Right lobe of liver (tissue), 6 donors: ENCODE measurements at regions not wholly inside any gene's neighbourhood (a gene's known extent, or its start where the extent isn't known, plus 50 kb on each side); places are given as distances from the start of the nearest gene placed in this dataset.

Experiments used
- ATAC-seq, 4 donors: fragments of 200-7000 bp; cut with Tn5 transposase; one replicate each; pipeline ENCODE4 v1.9.1; 2020; ENCODE audit warnings: mild to moderate bottlenecking in 4 of 4, moderate library complexity in 4 of 4
- DNase-seq, 3 donors: peaks; one replicate each; pipeline ENCODE4 v3.0.0-alpha.2; 2020
- H3K27ac ChIP-seq, 3 donors: fragments of 200-600 bp; one replicate each; pipeline ENCODE4 v1.8.0; 2022
- H3K27me3 ChIP-seq, 2 donors: fragments of 200-600 bp; one replicate each; pipeline ENCODE4 v1.8.0; 2022
- H3K36me3 ChIP-seq, 4 donors: fragments of 200-600 bp; sonication (generic) in 1 of 4; one replicate each; pipeline versions ENCODE4 v1.5.1 to v1.8.0; 2017 to 2022; ENCODE audit warnings: control low read depth in 1 of 4
- H3K4me1 ChIP-seq, 4 donors: fragments of 200-600 bp; sonication (generic) in 1 of 4; one replicate each; pipeline versions ENCODE4 v1.5.1 to v1.8.0; 2017 to 2022; ENCODE audit warnings: control low read depth in 1 of 4
- H3K4me3 ChIP-seq, 3 donors: fragments of 200-600 bp; one replicate each; pipeline ENCODE4 v1.8.0; 2022
- H3K9me3 ChIP-seq, 4 donors: fragments of 200-600 bp; sonication (generic) in 1 of 4; one replicate each; pipeline versions ENCODE4 v1.5.1 to v1.8.0; 2017 to 2022; ENCODE audit warnings: control low read depth in 1 of 4
- CTCF ChIP-seq, 4 donors: fragments of 200-600 bp in 3 of 4; fragments of 450-650 bp in 1 of 4; IDR thresholded peaks; one replicate each; pipeline versions ENCODE4 v1.5.1 to v1.8.0; 2016 to 2022; ENCODE audit warnings: antibody characterized with exemption in 4 of 4, mild to moderate bottlenecking in 2 of 4
- POLR2A ChIP-seq: fragments of 450-650 bp; IDR thresholded peaks from one replicate; pipeline ENCODE4 v1.6.1; 2017; ENCODE audit warnings: antibody characterized with exemption, mild to moderate bottlenecking
- WGBS: methylation state at CpG from one replicate; pipeline ENCODE4 v1.1.6; 2018; ENCODE audit warnings: low coverage, low lambda C conversion rate; ENCODE audit not compliant: insufficient coverage; ENCODE audit errors: missing lambda C conversion rate; 5-methylcytosine and 5-hydroxymethylcytosine counted together
- intact Hi-C, 2 donors: fragments of 100-400 bp; cut with DNase I; formaldehyde crosslinking; loops; one replicate each; pipeline versions ENCODE4 v1.11.2 to v1.14.1; 2022
- donor health status: DM: no; HTN: yes; CAD: no.
- donor health status: DM: no; HTN: no; CAD: no.
- donor health status: DM: no; HTN: no; CAD: no.
- donor health status: DM: no; HTN: yes; CAD: no.
- donor health status: DM: no; HTN: yes; CAD: no.

GRCh38 chr21:18960306-18960705, 556.7 kb upstream of the TMPRSS15 start:
- no peaks in the 10 kb centered on the region for H3K27me3 ChIP-seq
- no peaks in the 10 kb centered on the region for H3K4me1 ChIP-seq
- DNase-seq (no peak), ATAC-seq (no peak)
- no peak overlapping the region for H3K4me3 ChIP-seq
- no peaks in the 10 kb centered on the region for H3K36me3 ChIP-seq
- no peaks in the 10 kb centered on the region for H3K9me3 ChIP-seq
- TF ChIP-seq POLR2A (no peak), CTCF (IDR thresholded peaks at IDR 0.05) (no peak)
- H3K27ac ChIP-seq: no peak overlapping the region
- WGBS: 64% methylated on average over 3 of the region's 3 CpGs
- intact Hi-C loops: no loop called here

- TF ChIP-seq CTCF (IDR thresholded peaks at IDR 0.05) (no peak), POLR2A (no peak)
- intact Hi-C loops: no loop called here
- 63% methylated on average over 1 of the region's 1 CpG for WGBS
Observed at GRCh38 chr21:18970416-18970815, 566.8 kb upstream of the TMPRSS15 start.

DNA sequence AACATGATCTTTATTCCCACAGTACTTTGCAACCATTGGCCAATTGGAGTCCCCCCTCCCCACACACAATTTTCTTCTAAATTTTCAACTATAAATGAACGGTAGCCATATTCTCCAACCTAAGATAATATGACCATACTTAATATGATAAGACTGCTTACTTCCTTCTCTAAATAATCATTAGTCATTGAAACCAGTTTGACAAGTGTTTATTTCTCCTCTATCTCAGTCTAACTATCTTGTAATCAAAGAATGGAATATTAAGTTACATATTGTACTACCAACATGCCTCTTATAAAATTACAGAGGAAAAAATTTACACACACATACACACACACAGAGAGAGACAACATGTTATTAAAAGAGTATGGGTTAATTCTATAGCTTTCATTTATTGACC, 567.4 kb upstream of the TMPRSS15 start:
- no peak overlapping the region for H3K4me3 ChIP-seq
- DNase-seq (no peak), ATAC-seq (no peak)
- H3K36me3 ChIP-seq: no peaks in the 10 kb centered on the region
- no peaks in the 10 kb centered on the region for H3K4me1 ChIP-seq
- no peak for TF ChIP-seq POLR2A
- no peak for TF ChIP-seq CTCF (IDR thresholded peaks at IDR 0.05)
- no peak overlapping the region for H3K27ac ChIP-seq
- no peaks in the 10 kb centered on the region for H3K9me3 ChIP-seq
- WGBS: 0% methylated on average over 1 of the region's 1 CpG
- intact Hi-C loops: no loop called here
- H3K27me3 ChIP-seq: peaks cover 0 to 3% of the 10 kb centered on the region in 2 donors

More at GRCh38 chr21:18970416-18970815, 566.8 kb upstream of the TMPRSS15 start:
- ATAC-seq (no peak), DNase-seq (no peak)
- H3K36me3 ChIP-seq: no peaks in the 10 kb centered on the region
- no peak overlapping the region for H3K4me3 ChIP-seq
- H3K9me3 ChIP-seq: no peaks in the 10 kb centered on the region
- no peak overlapping the region for H3K27ac ChIP-seq
- H3K27me3 ChIP-seq: peaks cover 0 to 3% of the 10 kb centered on the region in 2 donors
- no peaks in the 10 kb centered on the region for H3K4me1 ChIP-seq

GRCh38 chr21:18985584-18985983, 582.0 kb upstream of the TMPRSS15 start:
- ATAC-seq: no peak
- intact Hi-C loops: no loop called here

More at GRCh38 chr21:18985584-18985983, 582.0 kb upstream of the TMPRSS15 start:
- Histone ChIP-seq H3K27ac (no peak overlapping the region), H3K9me3 (no peaks in the 10 kb centered on the region), H3K4me1 (no peaks in the 10 kb centered on the region), H3K36me3 (no peaks in the 10 kb centered on the region), H3K4me3 (no peak overlapping the region), H3K27me3 (no peaks in the 10 kb centered on the region)
- TF ChIP-seq POLR2A: no peak
- no peak for TF ChIP-seq CTCF (IDR thresholded peaks at IDR 0.05)
- DNase-seq: no peak
